Left lung (tissue), 4 donors: ENCODE measurements at regions not wholly inside any gene's neighbourhood (a gene's known extent, or its start where the extent isn't known, plus 50 kb on each side); places are given as distances from the start of the nearest gene placed in this dataset.

Experiments used
- ATAC-seq: fragments of 200-7000 bp; cut with Tn5 transposase; one replicate; pipeline ENCODE4 v1.9.1; 2020; ENCODE audit warnings: moderate library complexity
- DNase-seq, 4 donors: peaks; one replicate each; pipeline ENCODE4 v3.0.0-alpha.2; 2013 to 2020
- H3K27ac ChIP-seq, 2 donors: fragments of 200-600 bp; sonication (generic) in 1 of 2; one replicate each; pipeline versions ENCODE4 v1.5.0 to v1.8.0; 2020 to 2021
- H3K27me3 ChIP-seq, 2 donors: fragments of 200-600 bp; sonication (generic) in 1 of 2; one replicate each; pipeline versions ENCODE4 v1.5.0 to v1.8.0; 2020 to 2021
- H3K36me3 ChIP-seq, 2 donors: fragments of 200-600 bp; sonication (generic) in 1 of 2; one replicate each; pipeline versions ENCODE4 v1.5.0 to v1.8.0; 2020 to 2021
- H3K4me1 ChIP-seq, 2 donors: fragments of 200-600 bp; one replicate each; pipeline ENCODE4 v1.8.0; 2021
- H3K4me3 ChIP-seq, 2 donors: fragments of 200-600 bp; sonication (generic) in 1 of 2; one replicate each; pipeline versions ENCODE4 v1.5.0 to v1.8.0; 2020 to 2021; ENCODE audit warnings: mild to moderate bottlenecking in 1 of 2
- H3K9me3 ChIP-seq, 2 donors: fragments of 200-600 bp; sonication (generic) in 1 of 2; one replicate each; pipeline versions ENCODE4 v1.5.0 to v1.8.0; 2020 to 2021
- CTCF ChIP-seq, 2 donors: fragments of 200-600 bp; sonication (generic) in 1 of 2; IDR thresholded peaks; one replicate each; pipeline versions ENCODE4 v1.5.0 to v1.8.0; 2021; ENCODE audit warnings: antibody characterized with exemption in 2 of 2
- intact Hi-C, 2 donors: fragments of 100-400 bp; cut with DNase I; formaldehyde crosslinking; loops; one replicate each; pipeline versions ENCODE4 v1.11.2 to v1.14.2; 2022
- donor health status: DM: no; HTN: yes; CAD: no.
- donor health status: DM: no; HTN: no; CAD: no.

GRCh38 chr5:108681079-108681921 is 66.4 kb upstream of the FER start:
- peak; percentile 75 to 87 for TF ChIP-seq CTCF (IDR thresholded peaks at IDR 0.05)
- ATAC-seq: peak; percentile 98

GRCh38 chr5:108678091-108678490 is 69.6 kb upstream of the FER start:
- intact Hi-C loops: no loop called here

More at GRCh38 chr5:108681079-108681921, 66.4 kb upstream of the FER start:
- Histone ChIP-seq H3K4me3 (no peak overlapping the region), H3K27ac (peak overlapping the region in 1 of 2 donors; percentile 39), H3K9me3 (no peaks in the 10 kb centered on the region), H3K4me1 (peaks cover 0 to 4% of the 10 kb centered on the region in 2 donors), H3K36me3 (no peaks in the 10 kb centered on the region), H3K27me3 (no peaks in the 10 kb centered on the region)
- intact Hi-C loops: no loop called here
- DNase-seq: peak in 2 of 4 donors; percentile 62 to 73

GRCh38 chr5:108675736-108676135 is 72.0 kb upstream of the FER start:
- H3K27ac ChIP-seq: no peak overlapping the region
- DNase-seq (no peak), ATAC-seq (no peak)
- intact Hi-C loops: no loop called here
- no peaks in the 10 kb centered on the region for H3K27me3 ChIP-seq
- no peaks in the 10 kb centered on the region for H3K4me1 ChIP-seq
- H3K4me3 ChIP-seq: no peak overlapping the region
- H3K36me3 ChIP-seq: no peaks in the 10 kb centered on the region
- H3K9me3 ChIP-seq: no peaks in the 10 kb centered on the region
- no peak for TF ChIP-seq CTCF (IDR thresholded peaks at IDR 0.05)

More at GRCh38 chr5:108678091-108678490, 69.6 kb upstream of the FER start:
- no peaks in the 10 kb centered on the region for H3K27me3 ChIP-seq
- no peak for TF ChIP-seq CTCF (IDR thresholded peaks at IDR 0.05)
- no peaks in the 10 kb centered on the region for H3K36me3 ChIP-seq
- H3K4me3 ChIP-seq: no peak overlapping the region
- peaks cover 0 to 4% of the 10 kb centered on the region in 2 donors for H3K4me1 ChIP-seq
- no peaks in the 10 kb centered on the region for H3K9me3 ChIP-seq
- H3K27ac ChIP-seq: no peak overlapping the region
- DNase-seq (no peak), ATAC-seq (no peak)

- no peak for TF ChIP-seq CTCF (IDR thresholded peaks at IDR 0.05)
- H3K9me3 ChIP-seq: no peaks in the 10 kb centered on the region
- H3K4me3 ChIP-seq: no peak overlapping the region
- no peak overlapping the region for H3K27ac ChIP-seq
- intact Hi-C loops: no loop called here
- ATAC-seq: peak; percentile 53
- H3K36me3 ChIP-seq: no peaks in the 10 kb centered on the region
- no peaks in the 10 kb centered on the region for H3K4me1 ChIP-seq
- no peak for DNase-seq
- no peaks in the 10 kb centered on the region for H3K27me3 ChIP-seq
Measured at GRCh38 chr5:108672639-108673038, 75.1 kb upstream of the FER start.

GRCh38 chr5:108670591-108671289 is 77.0 kb upstream of the FER start:
- ATAC-seq (peak; percentile 77), DNase-seq (no peak)
- Histone ChIP-seq H3K4me1 (no peaks in the 10 kb centered on the region), H3K27me3 (no peaks in the 10 kb centered on the region), H3K4me3 (no peak overlapping the region), H3K36me3 (no peaks in the 10 kb centered on the region), H3K9me3 (no peaks in the 10 kb centered on the region), H3K27ac (no peak overlapping the region)
- intact Hi-C loops: no loop called here
- no peak for TF ChIP-seq CTCF (IDR thresholded peaks at IDR 0.05)
